Suprapubic skin (tissue), 4 donors: ENCODE measurements at regions not wholly inside any gene's neighbourhood (a gene's known extent, or its start where the extent isn't known, plus 50 kb on each side); places are given as distances from the start of the nearest gene placed in this dataset.

ENCODE experiments used
- DNase-seq, 2 donors: peaks; one replicate each; pipeline ENCODE4 v3.0.0-alpha.2; 2019; ENCODE audit warnings: low spot score in 2 of 2
- H3K27ac ChIP-seq: fragments of 200-600 bp; sonication (generic); one replicate; pipeline ENCODE4 v1.5.1; 2019
- H3K27me3 ChIP-seq: fragments of 200-600 bp; sonication (generic); one replicate; pipeline ENCODE4 v1.5.1; 2019
- H3K36me3 ChIP-seq: fragments of 200-600 bp; sonication (generic); one replicate; pipeline ENCODE4 v1.5.1; 2019
- H3K4me1 ChIP-seq: fragments of 200-600 bp; sonication (generic); one replicate; pipeline ENCODE4 v1.5.1; 2019
- H3K4me3 ChIP-seq: fragments of 200-600 bp; sonication (generic); one replicate; pipeline ENCODE4 v1.5.1; 2019; ENCODE audit warnings: mild to moderate bottlenecking
- H3K9me3 ChIP-seq: fragments of 200-600 bp; sonication (generic); one replicate; pipeline ENCODE4 v1.5.1; 2019
- EP300 ChIP-seq: sonication (generic); formaldehyde crosslinking; IDR thresholded peaks from one replicate; pipeline ENCODE4 v1.6.1; 2017; ENCODE audit warnings: antibody characterized with exemption
- POLR2A ChIP-seq, 2 donors: fragments of 450-650 bp; IDR thresholded peaks; one replicate each; pipeline ENCODE4 v1.6.1; 2017; ENCODE audit warnings: antibody characterized with exemption in 2 of 2, mild to moderate bottlenecking in 2 of 2, moderate library complexity in 2 of 2
- POLR2AphosphoS5 ChIP-seq, 3 donors: sonication (generic); formaldehyde crosslinking; IDR thresholded peaks; one replicate each; pipeline ENCODE4 v1.6.1; 2017; ENCODE audit warnings: antibody characterized with exemption in 3 of 3
- WGBS: methylation state at CpG from one replicate; pipeline ENCODE4 v1.1.5; 2018; 5-methylcytosine and 5-hydroxymethylcytosine counted together
- TF ChIP-seq, protein P1 (sequence below), 2 donors: fragments of 200-600 bp in 1 of 2; fragments of 450-650 bp in 1 of 2; sonication (generic) in 1 of 2; IDR thresholded peaks; one replicate each; pipeline ENCODE4 v1.5.1; 2016 to 2019; ENCODE audit warnings: antibody characterized with exemption in 2 of 2, mild to moderate bottlenecking in 1 of 2, moderate library complexity in 1 of 2

DNA sequence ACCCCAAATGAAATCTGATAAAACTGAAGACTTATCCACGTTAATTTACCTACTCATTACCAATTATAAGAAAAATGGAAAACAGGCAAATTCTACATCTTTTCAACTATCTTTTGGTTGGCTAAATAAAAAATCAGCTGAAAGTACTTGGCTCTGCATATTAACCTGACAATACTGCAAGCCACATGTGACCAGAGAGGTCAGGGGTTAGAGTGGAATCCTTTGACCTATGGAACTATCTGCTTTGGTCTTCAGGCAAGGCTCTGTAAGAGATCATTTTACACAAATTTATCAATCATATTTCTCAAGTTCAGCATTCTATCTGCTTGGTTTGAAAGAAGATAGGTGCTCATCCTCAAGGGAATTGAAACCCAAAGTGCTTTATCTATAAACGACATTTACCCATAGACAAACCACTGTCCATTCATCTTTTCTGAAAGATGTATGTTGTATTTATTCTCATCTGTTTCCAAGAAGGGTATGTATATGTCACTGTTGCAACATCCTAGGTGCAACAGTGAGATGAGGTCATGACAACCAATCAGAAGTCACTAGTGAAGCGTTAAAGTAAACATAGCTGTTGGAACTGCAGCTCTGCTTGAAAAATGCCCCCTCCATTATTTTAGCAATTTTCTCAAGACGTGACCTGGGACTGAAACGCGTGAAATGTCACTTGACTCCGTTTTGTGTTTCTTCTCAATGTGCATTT is 144.9 kb upstream of the POU5F2 start:
- Histone ChIP-seq H3K4me3 (no peak overlapping the region), H3K36me3 (no peaks in the 10 kb centered on the region), H3K27me3 (no peaks in the 10 kb centered on the region), H3K4me1 (no peaks in the 10 kb centered on the region), H3K27ac (no peak overlapping the region), H3K9me3 (no peaks in the 10 kb centered on the region)
- DNase-seq = no peak
- 91% methylated on average over 7 of the region's 7 CpGs for WGBS
- TF ChIP-seq, protein P1, sequence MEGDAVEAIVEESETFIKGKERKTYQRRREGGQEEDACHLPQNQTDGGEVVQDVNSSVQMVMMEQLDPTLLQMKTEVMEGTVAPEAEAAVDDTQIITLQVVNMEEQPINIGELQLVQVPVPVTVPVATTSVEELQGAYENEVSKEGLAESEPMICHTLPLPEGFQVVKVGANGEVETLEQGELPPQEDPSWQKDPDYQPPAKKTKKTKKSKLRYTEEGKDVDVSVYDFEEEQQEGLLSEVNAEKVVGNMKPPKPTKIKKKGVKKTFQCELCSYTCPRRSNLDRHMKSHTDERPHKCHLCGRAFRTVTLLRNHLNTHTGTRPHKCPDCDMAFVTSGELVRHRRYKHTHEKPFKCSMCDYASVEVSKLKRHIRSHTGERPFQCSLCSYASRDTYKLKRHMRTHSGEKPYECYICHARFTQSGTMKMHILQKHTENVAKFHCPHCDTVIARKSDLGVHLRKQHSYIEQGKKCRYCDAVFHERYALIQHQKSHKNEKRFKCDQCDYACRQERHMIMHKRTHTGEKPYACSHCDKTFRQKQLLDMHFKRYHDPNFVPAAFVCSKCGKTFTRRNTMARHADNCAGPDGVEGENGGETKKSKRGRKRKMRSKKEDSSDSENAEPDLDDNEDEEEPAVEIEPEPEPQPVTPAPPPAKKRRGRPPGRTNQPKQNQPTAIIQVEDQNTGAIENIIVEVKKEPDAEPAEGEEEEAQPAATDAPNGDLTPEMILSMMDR (IDR thresholded peaks at IDR 0.05) = no peak
- TF ChIP-seq EP300 = no peak
- no peak for TF ChIP-seq POLR2AphosphoS5 (IDR thresholded peaks at IDR 0.05)
- TF ChIP-seq POLR2A (IDR thresholded peaks at IDR 0.05) = no peak

DNA sequence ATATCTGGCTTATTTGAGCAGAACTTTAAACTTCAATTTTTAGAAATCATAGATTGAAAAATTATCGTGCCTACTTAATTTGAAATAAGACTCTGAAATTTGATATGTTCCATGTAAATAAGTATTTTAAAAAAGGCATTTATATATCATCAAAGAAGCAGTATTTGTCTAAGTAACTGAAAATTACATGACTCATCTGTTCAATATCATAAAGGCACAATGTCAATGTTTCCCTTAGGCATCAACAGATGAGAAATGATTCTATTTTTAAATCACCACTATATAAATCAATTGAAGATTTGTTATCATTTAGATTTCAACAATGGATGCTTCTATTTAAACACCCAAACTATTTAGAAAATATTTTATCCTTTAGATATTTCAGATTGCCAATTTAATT is 142.9 kb upstream of the POU5F2 start:
- peaks cover 3% of the 10 kb centered on the region for H3K36me3 ChIP-seq
- H3K27ac ChIP-seq = no peak overlapping the region
- H3K4me3 ChIP-seq = no peak overlapping the region
- TF ChIP-seq EP300 (no peak), POLR2A (IDR thresholded peaks at IDR 0.05) (no peak), POLR2AphosphoS5 (IDR thresholded peaks at IDR 0.05) (no peak)
- TF ChIP-seq, protein P1 (IDR thresholded peaks at IDR 0.05) = no peak
- H3K9me3 ChIP-seq = no peaks in the 10 kb centered on the region
- DNase-seq = no peak
- no peaks in the 10 kb centered on the region for H3K27me3 ChIP-seq
- no peaks in the 10 kb centered on the region for H3K4me1 ChIP-seq
- WGBS = 95% methylated on average over 1 of the region's 1 CpG

- no peaks in the 10 kb centered on the region for H3K27me3 ChIP-seq
- no peak overlapping the region for H3K4me3 ChIP-seq
- no peak for TF ChIP-seq POLR2A (IDR thresholded peaks at IDR 0.05)
- TF ChIP-seq POLR2AphosphoS5 (IDR thresholded peaks at IDR 0.05) = no peak
- TF ChIP-seq, protein P1 (IDR thresholded peaks at IDR 0.05) = no peak
- TF ChIP-seq EP300 = no peak
- WGBS = 86% methylated on average over 2 of the region's 2 CpGs
- DNase-seq = no peak
- peaks cover 4% of the 10 kb centered on the region for H3K36me3 ChIP-seq
- no peaks in the 10 kb centered on the region for H3K9me3 ChIP-seq
- H3K27ac ChIP-seq = no peak overlapping the region
- no peaks in the 10 kb centered on the region for H3K4me1 ChIP-seq
These were observed 142.1 kb upstream of the POU5F2 start for GRCh38 chr5:93883459-93883858.

- no peak overlapping the region for H3K27ac ChIP-seq
- no peaks in the 10 kb centered on the region for H3K9me3 ChIP-seq
- no peak for TF ChIP-seq EP300
- no peak for TF ChIP-seq POLR2A (IDR thresholded peaks at IDR 0.05)
- no peak for TF ChIP-seq POLR2AphosphoS5 (IDR thresholded peaks at IDR 0.05)
- TF ChIP-seq, protein P1 (IDR thresholded peaks at IDR 0.05) = no peak
- H3K27me3 ChIP-seq = no peaks in the 10 kb centered on the region
- H3K36me3 ChIP-seq = peaks cover 4% of the 10 kb centered on the region
- no peak overlapping the region for H3K4me3 ChIP-seq
- DNase-seq = no peak
- no peaks in the 10 kb centered on the region for H3K4me1 ChIP-seq
- WGBS = 74% methylated on average over 1 of the region's 1 CpG
These were observed 134.3 kb upstream of the POU5F2 start for GRCh38 chr5:93875693-93876092.

- Histone ChIP-seq H3K4me3 (no peak overlapping the region), H3K27ac (no peak overlapping the region), H3K36me3 (peaks cover 3% of the 10 kb centered on the region), H3K27me3 (no peaks in the 10 kb centered on the region), H3K9me3 (no peaks in the 10 kb centered on the region), H3K4me1 (no peaks in the 10 kb centered on the region)
- TF ChIP-seq EP300 (no peak), POLR2AphosphoS5 (IDR thresholded peaks at IDR 0.05) (no peak), POLR2A (IDR thresholded peaks at IDR 0.05) (no peak)
- TF ChIP-seq, protein P1 (IDR thresholded peaks at IDR 0.05) = no peak
- DNase-seq = no peak
These were observed 133.1 kb upstream of the POU5F2 start for GRCh38 chr5:93874491-93874890.
